ENCODE measurements at regions not wholly inside any gene's neighbourhood (a gene's known extent, or its start where the extent isn't known, plus 50 kb on each side); places are given as distances from the start of the nearest gene placed in this dataset.
"Not testable (repeated sequence)": the region's sequence is repeated elsewhere in the genome, so short reads cannot be mapped to it uniquely, and the experiment has no call there.

GRCh38 chr1:241432241-241432640 is 75.2 kb upstream of the RGS7 start:
- H3K36me3 ChIP-seq (ENCODE audit: control insufficient read depth, insufficient read depth, low read length) = no peaks in the 10 kb centered on the region
- DNase-seq (ENCODE audit: low read depth) = no peak
- TF ChIP-seq, protein P1, sequence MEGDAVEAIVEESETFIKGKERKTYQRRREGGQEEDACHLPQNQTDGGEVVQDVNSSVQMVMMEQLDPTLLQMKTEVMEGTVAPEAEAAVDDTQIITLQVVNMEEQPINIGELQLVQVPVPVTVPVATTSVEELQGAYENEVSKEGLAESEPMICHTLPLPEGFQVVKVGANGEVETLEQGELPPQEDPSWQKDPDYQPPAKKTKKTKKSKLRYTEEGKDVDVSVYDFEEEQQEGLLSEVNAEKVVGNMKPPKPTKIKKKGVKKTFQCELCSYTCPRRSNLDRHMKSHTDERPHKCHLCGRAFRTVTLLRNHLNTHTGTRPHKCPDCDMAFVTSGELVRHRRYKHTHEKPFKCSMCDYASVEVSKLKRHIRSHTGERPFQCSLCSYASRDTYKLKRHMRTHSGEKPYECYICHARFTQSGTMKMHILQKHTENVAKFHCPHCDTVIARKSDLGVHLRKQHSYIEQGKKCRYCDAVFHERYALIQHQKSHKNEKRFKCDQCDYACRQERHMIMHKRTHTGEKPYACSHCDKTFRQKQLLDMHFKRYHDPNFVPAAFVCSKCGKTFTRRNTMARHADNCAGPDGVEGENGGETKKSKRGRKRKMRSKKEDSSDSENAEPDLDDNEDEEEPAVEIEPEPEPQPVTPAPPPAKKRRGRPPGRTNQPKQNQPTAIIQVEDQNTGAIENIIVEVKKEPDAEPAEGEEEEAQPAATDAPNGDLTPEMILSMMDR (IDR thresholded peaks at IDR 0.05; ENCODE audit: insufficient read depth, low read length, poor library complexity, severe bottlenecking) = no peak

DNA sequence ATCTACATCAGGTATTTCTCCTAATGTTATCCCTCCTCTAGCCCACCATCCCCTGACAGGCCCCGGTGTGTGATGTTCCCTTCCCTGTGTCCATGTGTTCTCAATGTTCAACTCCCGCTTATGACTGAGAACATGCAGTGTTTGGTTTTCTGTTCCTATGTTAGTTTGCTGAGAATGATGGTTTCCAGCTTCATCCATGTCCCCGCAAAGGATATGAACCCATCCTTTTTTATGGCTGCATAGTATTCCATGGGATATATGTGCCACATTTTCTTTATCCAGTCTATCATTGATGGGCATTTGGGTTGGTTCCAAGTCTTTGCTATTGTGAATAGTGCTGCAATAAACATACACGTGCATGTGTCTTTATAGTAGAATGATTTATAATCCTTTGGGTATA is 68.1 kb upstream of the RGS7 start:
- not testable (repeated sequence) for DNase-seq (ENCODE audit: low read depth); H3K36me3 ChIP-seq (ENCODE audit: control insufficient read depth, insufficient read depth, low read length); H3K4me3 ChIP-seq (ENCODE audit: low read depth, low read length); H3K27me3 ChIP-seq (ENCODE audit: control insufficient read depth, insufficient read depth, low read length)

More at GRCh38 chr1:241432241-241432640, 75.2 kb upstream of the RGS7 start:
- Histone ChIP-seq H3K27me3 (ENCODE audit: control insufficient read depth, insufficient read depth, low read length) (no peaks in the 10 kb centered on the region), H3K4me3 (ENCODE audit: low read depth, low read length) (no peak overlapping the region)

- TF ChIP-seq, protein P1 (IDR thresholded peaks at IDR 0.05; ENCODE audit: insufficient read depth, low read length, poor library complexity, severe bottlenecking) = no peak
- H3K4me3 ChIP-seq (ENCODE audit: low read depth, low read length) = peak overlapping the region; percentile 70
Observed at GRCh38 chr1:241424480-241424971, 67.5 kb upstream of the RGS7 start.

GRCh38 chr1:241423541-241424479 is 66.8 kb upstream of the RGS7 start:
- no peaks in the 10 kb centered on the region for H3K36me3 ChIP-seq (ENCODE audit: control insufficient read depth, insufficient read depth, low read length)
- no peaks in the 10 kb centered on the region for H3K27me3 ChIP-seq (ENCODE audit: control insufficient read depth, insufficient read depth, low read length)
- no peak for DNase-seq (ENCODE audit: low read depth)
- H3K4me3 ChIP-seq (ENCODE audit: low read depth, low read length) = peak overlapping the region; percentile 70
- TF ChIP-seq, protein P1 (IDR thresholded peaks at IDR 0.05; ENCODE audit: insufficient read depth, low read length, poor library complexity, severe bottlenecking) = peak; percentile 15

More at GRCh38 chr1:241424480-241424971, 67.5 kb upstream of the RGS7 start:
- Histone ChIP-seq H3K36me3 (ENCODE audit: control insufficient read depth, insufficient read depth, low read length) (no peaks in the 10 kb centered on the region), H3K27me3 (ENCODE audit: control insufficient read depth, insufficient read depth, low read length) (no peaks in the 10 kb centered on the region)
- no peak for DNase-seq (ENCODE audit: low read depth)

- H3K27me3 ChIP-seq (ENCODE audit: control insufficient read depth, insufficient read depth, low read length) = no peaks in the 10 kb centered on the region
- H3K36me3 ChIP-seq (ENCODE audit: control insufficient read depth, insufficient read depth, low read length) = no peaks in the 10 kb centered on the region
- no peak overlapping the region for H3K4me3 ChIP-seq (ENCODE audit: low read depth, low read length)
- TF ChIP-seq, protein P1 (IDR thresholded peaks at IDR 0.05; ENCODE audit: insufficient read depth, low read length, poor library complexity, severe bottlenecking) = no peak
- DNase-seq (ENCODE audit: low read depth) = no peak
Observed at GRCh38 chr1:241422470-241422869, 65.5 kb upstream of the RGS7 start.

- no peaks in the 10 kb centered on the region for H3K36me3 ChIP-seq (ENCODE audit: control insufficient read depth, insufficient read depth, low read length)
- DNase-seq (ENCODE audit: low read depth) = no peak
- TF ChIP-seq, protein P1 (IDR thresholded peaks at IDR 0.05; ENCODE audit: insufficient read depth, low read length, poor library complexity, severe bottlenecking) = no peak
- no peak overlapping the region for H3K4me3 ChIP-seq (ENCODE audit: low read depth, low read length)
- no peaks in the 10 kb centered on the region for H3K27me3 ChIP-seq (ENCODE audit: control insufficient read depth, insufficient read depth, low read length)
Observed at GRCh38 chr1:241419986-241420385, 63.0 kb upstream of the RGS7 start.

All from kidney epithelial cell (primary cell).